Mammary epithelial cell (primary cell): ENCODE measurements at regions not wholly inside any gene's neighbourhood (a gene's known extent, or its start where the extent isn't known, plus 50 kb on each side); places are given as distances from the start of the nearest gene placed in this dataset.

Experiments used
- CTCF ChIP-seq, 2 donors: IDR thresholded peaks in 1 of 2; conservative IDR thresholded peaks in 1 of 2; 2 replicates each; pipeline ENCODE4 v1.5.1; 2011 to 2012; ENCODE audit warnings: inconsistent platforms in 2 of 2, low read length in 2 of 2, mild to moderate bottlenecking in 2 of 2, control low read depth in 1 of 2, low read depth in 1 of 2; ENCODE audit not compliant: insufficient read depth in 1 of 2; ENCODE audit errors: extremely low read depth in 1 of 2
- EZH2 ChIP-seq: IDR thresholded peaks from 2 replicates; pipeline ENCODE4 v1.6.1; 2012; ENCODE audit warnings: low read length, inconsistent platforms, borderline replicate concordance

GRCh38 chr12:30514666-30515065, 181.0 kb downstream of the IPO8 start:
- TF ChIP-seq CTCF (conservative IDR thresholded peaks at IDR 0.05 in 1 of 2, IDR thresholded peaks at IDR 0.05 in 1 of 2; ENCODE audit: extremely low read depth in 1 of 2, insufficient read depth in 1 of 2, low read depth in 1 of 2, low read length in 2 of 2) = no peak
- no peak for TF ChIP-seq EZH2
